HG03378 (cell line): ENCODE measurements at regions not wholly inside any gene's neighbourhood (a gene's known extent, or its start where the extent isn't known, plus 50 kb on each side); places are given as distances from the start of the nearest gene placed in this dataset.

Source experiments
- ATAC-seq: cut with Tn5 transposase; IDR thresholded peaks from one replicate; pipeline ENCODE4 v1.9.1; 2021; ENCODE audit warnings: mild to moderate bottlenecking, moderate library complexity; ENCODE audit not compliant: unreplicated experiment

GRCh38 chrX:42098900-42099299, 175.5 kb upstream of the CASK start:
- ATAC-seq = no peak

- no peak for ATAC-seq
Measured at GRCh38 chrX:42097486-42097885, 174.1 kb upstream of the CASK start.

GRCh38 chrX:42096265-42096920, 173.0 kb upstream of the CASK start:
- ATAC-seq = no peak

DNA sequence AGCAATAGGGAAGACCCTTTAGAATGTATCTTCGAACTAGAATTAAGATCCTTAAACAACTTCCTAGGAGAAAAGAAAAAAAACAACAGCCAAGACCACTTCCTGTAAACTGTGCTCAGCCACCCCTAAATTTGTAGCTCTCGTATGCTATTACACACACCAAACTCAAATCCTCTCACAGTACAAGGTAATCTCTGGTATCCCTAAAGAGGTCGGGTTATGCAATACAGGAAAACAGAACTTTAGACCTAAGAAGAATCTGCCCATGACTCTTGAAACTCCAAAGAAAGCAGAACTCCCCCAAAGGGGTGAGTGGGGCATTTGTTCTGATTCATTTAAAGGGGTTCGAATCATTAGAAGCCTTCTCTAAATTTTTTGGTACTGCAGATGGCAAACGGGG, 170.9 kb upstream of the CASK start:
- peak; percentile 41 for ATAC-seq

DNA sequence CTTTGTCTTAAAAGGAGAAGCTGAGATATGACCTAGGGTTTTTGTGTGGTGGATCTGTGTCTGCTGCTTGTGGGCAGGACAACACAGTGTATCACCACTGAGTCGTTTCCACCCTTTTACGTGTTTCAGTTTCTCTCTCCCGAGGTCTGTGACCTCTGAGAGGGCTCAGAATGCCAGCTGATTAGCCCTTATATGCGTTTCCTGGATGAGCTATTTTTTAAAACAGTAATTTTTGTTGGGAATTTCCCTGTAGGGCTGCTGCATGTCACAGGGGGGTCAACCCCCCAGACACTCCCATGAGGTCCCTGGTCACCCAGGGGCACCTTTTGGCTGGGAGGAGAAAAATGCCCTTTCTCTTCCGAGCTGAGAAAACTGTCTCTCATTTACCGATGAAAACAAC, 170.4 kb upstream of the CASK start:
- peak; percentile 69 for ATAC-seq

GRCh38 chrX:42090395-42090794, 167.0 kb upstream of the CASK start:
- ATAC-seq = no peak

DNA sequence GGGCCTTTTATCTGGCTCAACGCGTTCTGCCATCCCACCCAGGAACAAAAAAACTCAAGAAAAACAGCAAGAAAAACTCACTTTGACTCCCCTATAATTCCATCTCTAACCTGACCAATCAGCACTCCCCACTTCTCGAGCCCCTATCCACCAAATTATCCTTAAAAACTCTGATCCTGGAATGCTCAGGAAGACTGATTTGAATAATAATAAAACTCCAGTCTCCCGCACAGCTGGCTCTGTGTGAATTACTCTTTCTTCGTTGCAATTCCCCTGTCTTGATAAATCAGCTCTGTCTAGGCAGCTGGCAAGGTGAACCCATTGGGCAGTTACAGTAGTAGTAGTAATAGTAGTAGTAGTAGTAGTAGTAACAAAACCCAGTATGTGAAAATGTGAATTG, 165.7 kb upstream of the CASK start:
- ATAC-seq = no peak

DNA sequence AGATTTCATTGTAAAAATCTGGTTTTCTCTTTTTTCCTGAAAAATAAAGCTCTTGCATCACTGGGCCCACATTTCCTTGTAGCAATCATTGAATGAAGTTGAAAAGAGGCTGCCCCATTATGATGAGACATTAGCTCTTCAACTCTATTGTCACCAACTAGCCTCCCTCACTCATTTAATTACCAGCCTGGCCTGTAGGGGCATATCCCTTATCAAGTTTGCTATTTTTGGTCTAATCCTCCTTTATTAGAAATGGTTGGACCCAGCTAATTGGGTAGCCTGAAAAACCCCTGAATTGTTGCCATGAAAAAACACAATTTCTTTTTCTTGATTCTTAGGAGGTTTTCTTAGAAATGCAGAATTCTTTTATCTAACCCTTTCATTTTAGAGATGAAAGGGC, 164.6 kb upstream of the CASK start:
- no peak for ATAC-seq

GRCh38 chrX:42085836-42086235, 162.5 kb upstream of the CASK start:
- ATAC-seq = no peak

GRCh38 chrX:42079968-42080367, 156.6 kb upstream of the CASK start:
- ATAC-seq = no peak

GRCh38 chrX:42077675-42078074, 154.3 kb upstream of the CASK start:
- ATAC-seq = no peak

GRCh38 chrX:42075032-42075431, 151.7 kb upstream of the CASK start:
- ATAC-seq = no peak

DNA sequence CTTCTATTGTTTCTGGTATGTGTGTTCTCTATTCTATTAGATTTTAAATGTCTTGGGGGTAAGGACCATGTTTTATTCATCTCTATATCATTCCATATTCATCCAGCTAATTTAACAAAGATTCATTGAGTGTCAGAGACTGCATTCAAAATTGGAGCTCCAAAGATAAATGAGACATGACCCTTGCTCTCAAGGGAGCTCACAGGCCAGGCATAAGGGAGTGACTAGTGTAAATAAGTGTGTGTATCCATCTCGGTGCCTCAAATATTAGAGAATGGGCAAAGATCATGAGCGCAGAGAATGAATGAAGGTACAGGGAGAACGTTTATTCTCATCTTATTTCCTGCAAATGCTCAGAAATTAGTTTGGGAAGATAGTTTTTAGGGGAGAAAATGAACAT, 150.1 kb upstream of the CASK start:
- ATAC-seq = no peak

- ATAC-seq = no peak
Measured at GRCh38 chrX:42070866-42071265, 147.5 kb upstream of the CASK start.

GRCh38 chrX:42054256-42054655, 130.9 kb upstream of the CASK start:
- no peak for ATAC-seq

DNA sequence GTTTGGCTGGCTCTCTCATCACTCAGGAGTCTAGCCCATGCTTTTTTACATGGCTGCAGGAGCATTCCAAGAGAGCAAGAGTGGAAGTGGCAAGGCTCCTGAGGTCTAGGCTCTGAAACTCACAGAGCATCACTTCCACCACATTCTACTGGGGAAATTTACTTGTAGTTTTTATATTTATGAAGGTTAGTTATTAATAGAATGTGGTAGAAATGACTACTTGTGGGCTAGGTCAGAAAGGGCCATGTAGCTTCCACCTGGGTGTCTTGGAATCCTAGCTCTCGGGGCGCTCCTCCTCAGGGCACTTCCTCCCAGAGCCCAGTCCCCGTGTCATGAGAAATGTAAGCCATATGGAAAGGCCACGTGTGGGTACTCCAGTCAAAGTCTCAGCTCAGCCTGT, 127.0 kb upstream of the CASK start:
- ATAC-seq = no peak

- ATAC-seq = no peak
Measured at GRCh38 chrX:42047886-42048285, 124.5 kb upstream of the CASK start.

GRCh38 chrX:42028109-42028508, 104.8 kb upstream of the CASK start:
- ATAC-seq = no peak

DNA sequence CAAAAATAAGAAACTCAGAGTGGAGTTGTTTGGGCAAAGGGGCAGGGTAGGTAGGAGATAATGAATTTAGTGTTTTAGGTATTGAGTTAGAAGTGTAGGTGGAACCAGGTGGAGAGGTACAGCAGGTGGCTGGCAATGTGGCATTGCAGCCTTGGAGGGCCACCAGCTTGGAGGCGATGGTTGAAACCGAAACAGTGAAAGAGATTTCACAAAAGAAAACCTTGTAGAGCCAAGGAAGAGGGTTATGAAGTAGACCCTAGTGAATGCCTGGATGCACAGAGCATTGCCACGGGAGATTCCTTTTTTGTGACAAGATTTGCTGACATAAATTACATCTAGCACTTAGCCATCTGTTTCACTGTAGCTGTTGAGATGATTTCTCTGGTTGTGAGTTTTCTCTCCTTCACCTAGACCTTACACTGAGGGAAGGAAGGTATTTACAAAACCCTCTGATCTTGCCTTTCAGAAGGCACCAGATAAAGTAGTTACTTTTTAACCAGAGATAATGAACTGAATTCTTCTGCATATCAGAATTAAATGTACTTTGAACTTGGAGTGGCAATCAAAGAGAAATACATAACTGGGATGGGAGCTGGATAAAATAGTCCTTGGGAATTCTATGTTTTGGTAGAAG, 104.1 kb upstream of the CASK start:
- ATAC-seq = no peak

DNA sequence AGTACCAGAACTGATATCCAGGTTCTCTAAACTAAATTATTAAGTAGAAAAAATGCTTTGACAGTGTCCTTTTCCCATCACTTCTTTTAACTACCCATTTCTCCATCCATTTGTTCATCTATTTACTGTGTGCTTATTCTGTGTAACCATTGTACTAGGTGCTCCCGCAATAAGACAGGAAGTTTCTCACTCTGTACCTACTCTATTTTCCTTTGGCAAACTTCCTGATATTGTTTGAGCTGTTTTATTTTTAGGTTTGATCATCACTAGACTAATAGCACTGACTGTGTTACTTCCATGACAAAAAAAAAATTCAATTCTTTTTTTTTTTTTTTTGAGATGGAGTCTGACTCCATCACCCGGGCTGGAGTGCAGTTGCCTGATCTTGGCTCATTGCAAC, 102.5 kb upstream of the CASK start:
- ATAC-seq = no peak

- ATAC-seq = no peak
Measured at GRCh38 chrX:42023122-42023521, 99.8 kb upstream of the CASK start.

GRCh38 chrX:42022158-42022557, 98.8 kb upstream of the CASK start:
- no peak for ATAC-seq

GRCh38 chrX:42021058-42021457, 97.7 kb upstream of the CASK start:
- ATAC-seq = no peak
